Small intestine (tissue), 7 donors: ENCODE measurements at regions not wholly inside any gene's neighbourhood (a gene's known extent, or its start where the extent isn't known, plus 50 kb on each side); places are given as distances from the start of the nearest gene placed in this dataset.

ENCODE experiments used
- DNase-seq, 2 donors: peaks; one replicate each; pipeline versions ENCODE4 v3.0.0 to v3.0.0-alpha.2; 2013
- FAIRE-seq: peaks from 2 replicates; lab custom pipeline; 2012; peaks lifted over from hg19 to GRCh38; lab: Jason Lieb, UNC
- H3K27ac ChIP-seq, 3 donors: one replicate each; pipeline ENCODE4 v1.5.1; 2013; ENCODE audit warnings: low read length in 2 of 3, mild to moderate bottlenecking in 2 of 3, control low read depth in 1 of 3, inconsistent platforms in 1 of 3, low read depth in 1 of 3, moderate library complexity in 1 of 3
- H3K27me3 ChIP-seq, 3 donors: one replicate each; pipeline ENCODE4 v1.6.1; 2013; ENCODE audit warnings: low read length in 3 of 3, inconsistent platforms in 1 of 3; ENCODE audit not compliant: control insufficient read depth in 3 of 3, insufficient read depth in 3 of 3
- H3K36me3 ChIP-seq, 3 donors: one replicate each; pipeline ENCODE4 v1.6.1; 2013; ENCODE audit warnings: low read length in 3 of 3, inconsistent platforms in 1 of 3, low read depth in 1 of 3, mild to moderate bottlenecking in 1 of 3, moderate library complexity in 1 of 3; ENCODE audit not compliant: control insufficient read depth in 3 of 3, insufficient read depth in 2 of 3
- H3K4me1 ChIP-seq, 3 donors: one replicate each; pipeline ENCODE4 v1.6.1; 2013; ENCODE audit warnings: low read length in 2 of 3, inconsistent platforms in 1 of 3, low read depth in 1 of 3, mild to moderate bottlenecking in 1 of 3, moderate library complexity in 1 of 3; ENCODE audit not compliant: control insufficient read depth in 3 of 3, insufficient read depth in 2 of 3
- H3K4me3 ChIP-seq, 3 donors: one replicate each; pipeline ENCODE4 v1.5.1; 2013; ENCODE audit warnings: low read length in 3 of 3, control low read depth in 1 of 3, inconsistent platforms in 1 of 3, low read depth in 1 of 3, mild to moderate bottlenecking in 1 of 3, moderate library complexity in 1 of 3
- H3K9me3 ChIP-seq, 2 donors: one replicate each; pipeline ENCODE4 v1.6.1; 2013; ENCODE audit warnings: low read depth in 1 of 2, low read length in 1 of 2; ENCODE audit not compliant: control insufficient read depth in 2 of 2, insufficient read depth in 1 of 2
- WGBS, 3 donors: extraction: QIAGEN DNeasy Blood & Tissue Kit; methylation state at CpG; one replicate each; pipeline ENCODE4 v1.1.7; 2013; 5-methylcytosine and 5-hydroxymethylcytosine counted together
- donor health status: healthy with polysubstance abuse.
- donor health status: control.
- donor health status: control.
- donor health status: Bipolar disorder and iron deficiency.
- donor health status: healthy.

- Histone ChIP-seq H3K4me3 (no peak overlapping the region), H3K4me1 (no peaks in the 10 kb centered on the region), H3K27ac (no peak overlapping the region), H3K27me3 (no peaks in the 10 kb centered on the region), H3K36me3 (no peaks in the 10 kb centered on the region), H3K9me3 (no peaks in the 10 kb centered on the region)
- WGBS, 3 donors: 73 to 83% (median 75%) methylated on average over 1 of the region's 1 CpG
- DNase-seq (no peak), FAIRE-seq (no peak)
Measured at GRCh38 chr1:66438062-66438461, 95.9 kb upstream of the SGIP1 start.

GRCh38 chr1:66438501-66438900, 95.5 kb upstream of the SGIP1 start:
- 81 to 85% (median 81%) methylated on average over 7 of the region's 7 CpGs for WGBS, 3 donors
- Histone ChIP-seq H3K27ac (no peak overlapping the region), H3K27me3 (no peaks in the 10 kb centered on the region), H3K4me1 (no peaks in the 10 kb centered on the region), H3K4me3 (no peak overlapping the region), H3K36me3 (no peaks in the 10 kb centered on the region), H3K9me3 (no peaks in the 10 kb centered on the region)
- FAIRE-seq (no peak), DNase-seq (no peak)

GRCh38 chr1:66439031-66439740, 94.8 kb upstream of the SGIP1 start:
- Histone ChIP-seq H3K9me3 (no peaks in the 10 kb centered on the region), H3K4me3 (no peak overlapping the region), H3K36me3 (no peaks in the 10 kb centered on the region), H3K27me3 (no peaks in the 10 kb centered on the region), H3K27ac (peak overlapping the region in 1 of 3 donors; percentile 54), H3K4me1 (no peaks in the 10 kb centered on the region)
- FAIRE-seq (no peak), DNase-seq (peak in 1 of 2 donors; percentile 5)
- WGBS, 3 donors: 47 to 66% (median 53%) methylated on average over 4 of the region's 4 CpGs

- 96 to 100% (median 98%) methylated on average over 1 of the region's 1 CpG for WGBS, 3 donors
- Histone ChIP-seq H3K27me3 (no peaks in the 10 kb centered on the region), H3K27ac (no peak overlapping the region), H3K4me1 (no peaks in the 10 kb centered on the region), H3K4me3 (no peak overlapping the region), H3K36me3 (no peaks in the 10 kb centered on the region), H3K9me3 (no peaks in the 10 kb centered on the region)
- no peak for FAIRE-seq
- no peak for DNase-seq
Measured at GRCh38 chr1:66443793-66444192, 90.2 kb upstream of the SGIP1 start.

- H3K9me3 ChIP-seq: no peaks in the 10 kb centered on the region
- DNase-seq (no peak), FAIRE-seq (no peak)
- 65 to 71% (median 67%) methylated on average over 3 of the region's 3 CpGs for WGBS, 3 donors
- H3K4me1 ChIP-seq: no peaks in the 10 kb centered on the region
- no peaks in the 10 kb centered on the region for H3K36me3 ChIP-seq
- H3K4me3 ChIP-seq: no peak overlapping the region
- peak overlapping the region in 1 of 3 donors; percentile 41 for H3K27ac ChIP-seq
- H3K27me3 ChIP-seq: no peaks in the 10 kb centered on the region
Measured at GRCh38 chr1:66444438-66445265, 89.3 kb upstream of the SGIP1 start.

GRCh38 chr1:66445492-66446181, 88.3 kb upstream of the SGIP1 start:
- peak in 1 of 2 donors; percentile 44 for DNase-seq
- H3K27me3 ChIP-seq: no peaks in the 10 kb centered on the region
- H3K36me3 ChIP-seq: no peaks in the 10 kb centered on the region
- 56 to 76% (median 72%) methylated on average over 5 of the region's 5 CpGs for WGBS, 3 donors
- H3K9me3 ChIP-seq: no peaks in the 10 kb centered on the region
- no peak overlapping the region for H3K4me3 ChIP-seq
- H3K4me1 ChIP-seq: peaks cover 0 to 2% (median 0%) of the 10 kb centered on the region in 3 donors
- peak overlapping the region in 2 of 3 donors; percentile 79 to 91 for H3K27ac ChIP-seq
- no peak for FAIRE-seq

- no peak overlapping the region for H3K4me3 ChIP-seq
- H3K27ac ChIP-seq: peak overlapping the region in 2 of 3 donors; percentile 79 to 91
- FAIRE-seq: no peak
Measured at GRCh38 chr1:66446261-66447001, 87.5 kb upstream of the SGIP1 start.

More at GRCh38 chr1:66446261-66447001, 87.5 kb upstream of the SGIP1 start:
- DNase-seq: peak; percentile 63 to 71
- peaks cover 0 to 2% (median 0%) of the 10 kb centered on the region in 3 donors for H3K4me1 ChIP-seq
- H3K27me3 ChIP-seq: no peaks in the 10 kb centered on the region
- H3K9me3 ChIP-seq: no peaks in the 10 kb centered on the region
- 17 to 19% (median 18%) methylated on average over 8 of the region's 8 CpGs for WGBS, 3 donors
- no peaks in the 10 kb centered on the region for H3K36me3 ChIP-seq
